ENCODE measurements at regions not wholly inside any gene's neighbourhood (a gene's known extent, or its start where the extent isn't known, plus 50 kb on each side); places are given as distances from the start of the nearest gene placed in this dataset.
"Not testable (repeated sequence)": the region's sequence is repeated elsewhere in the genome, so short reads cannot be mapped to it uniquely, and the experiment has no call there.

GRCh38 chr18:42518331-42518730, 563.3 kb downstream of the PIK3C3 start:
- TF ChIP-seq, protein P1, sequence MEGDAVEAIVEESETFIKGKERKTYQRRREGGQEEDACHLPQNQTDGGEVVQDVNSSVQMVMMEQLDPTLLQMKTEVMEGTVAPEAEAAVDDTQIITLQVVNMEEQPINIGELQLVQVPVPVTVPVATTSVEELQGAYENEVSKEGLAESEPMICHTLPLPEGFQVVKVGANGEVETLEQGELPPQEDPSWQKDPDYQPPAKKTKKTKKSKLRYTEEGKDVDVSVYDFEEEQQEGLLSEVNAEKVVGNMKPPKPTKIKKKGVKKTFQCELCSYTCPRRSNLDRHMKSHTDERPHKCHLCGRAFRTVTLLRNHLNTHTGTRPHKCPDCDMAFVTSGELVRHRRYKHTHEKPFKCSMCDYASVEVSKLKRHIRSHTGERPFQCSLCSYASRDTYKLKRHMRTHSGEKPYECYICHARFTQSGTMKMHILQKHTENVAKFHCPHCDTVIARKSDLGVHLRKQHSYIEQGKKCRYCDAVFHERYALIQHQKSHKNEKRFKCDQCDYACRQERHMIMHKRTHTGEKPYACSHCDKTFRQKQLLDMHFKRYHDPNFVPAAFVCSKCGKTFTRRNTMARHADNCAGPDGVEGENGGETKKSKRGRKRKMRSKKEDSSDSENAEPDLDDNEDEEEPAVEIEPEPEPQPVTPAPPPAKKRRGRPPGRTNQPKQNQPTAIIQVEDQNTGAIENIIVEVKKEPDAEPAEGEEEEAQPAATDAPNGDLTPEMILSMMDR (IDR thresholded peaks at IDR 0.05; ENCODE audit: extremely low read depth in 1 of 2, insufficient read depth in 1 of 2, low read depth in 1 of 2, low read length in 2 of 2), result not testable (repeated sequence)
- not testable (repeated sequence) for TF ChIP-seq EZH2 (IDR thresholded peaks at IDR 0.05; ENCODE audit: borderline replicate concordance, low read depth, low read length, severe bottlenecking); JUN (IDR thresholded peaks at IDR 0.05; ENCODE audit: borderline replicate concordance, insufficient read depth, insufficient read length, low read depth); POLR2A (IDR thresholded peaks at IDR 0.05; ENCODE audit: low read depth, low read length); GATA2 (IDR thresholded peaks at IDR 0.05; ENCODE audit: insufficient read depth, insufficient read length, low read depth, low read length); POLR2AphosphoS5 (IDR thresholded peaks at IDR 0.05; ENCODE audit: insufficient read depth, low read depth, low read length)
- TF ChIP-seq, protein P2, sequence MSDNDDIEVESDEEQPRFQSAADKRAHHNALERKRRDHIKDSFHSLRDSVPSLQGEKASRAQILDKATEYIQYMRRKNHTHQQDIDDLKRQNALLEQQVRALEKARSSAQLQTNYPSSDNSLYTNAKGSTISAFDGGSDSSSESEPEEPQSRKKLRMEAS (IDR thresholded peaks at IDR 0.05; ENCODE audit: insufficient read depth, insufficient read length), result not testable (repeated sequence)

Measured in endothelial cell of umbilical vein (primary cell).